ENCODE measurements at regions not wholly inside any gene's neighbourhood (a gene's known extent, or its start where the extent isn't known, plus 50 kb on each side); places are given as distances from the start of the nearest gene placed in this dataset.

GRCh38 chr16:85490407-85491057 is 122.6 kb upstream of the GSE1 start:
- Histone ChIP-seq H2AK5ac (ENCODE audit: low read length) (peak overlapping the region; percentile 36), H3K36me3 (ENCODE audit: control insufficient read depth in 1 of 2, insufficient read depth in 2 of 2, low read length in 2 of 2) (no peaks in the 10 kb centered on the region), H2AFZ (ENCODE audit: insufficient read depth, low read length, poor library complexity) (no peak overlapping the region), H3K27ac (ENCODE audit: low read depth, low read length) (no peak overlapping the region), H3K79me2 (ENCODE audit: control insufficient read depth, insufficient read depth, low read length, poor library complexity) (peaks cover 8% of the 10 kb centered on the region), H3K9me3 (ENCODE audit: insufficient read depth, low read depth, low read length) (peaks cover 3% of the 10 kb centered on the region), H3K14ac (ENCODE audit: low read length) (peak overlapping the region; percentile 59), H3K79me1 (ENCODE audit: low read length) (peaks cover 20% of the 10 kb centered on the region), H3K4me2 (ENCODE audit: low read length) (no peak overlapping the region), H3K18ac (ENCODE audit: low read length) (peak overlapping the region; percentile 53), H4K91ac (ENCODE audit: low read depth, low read length) (peak overlapping the region; percentile 97), H3K4me3 (ENCODE audit: low read depth, low read length) (no peak overlapping the region), H4K8ac (ENCODE audit: low read depth, low read length) (peak overlapping the region; percentile 52), H4K12ac (ENCODE audit: low read depth, low read length) (no peak overlapping the region), H3K4ac (ENCODE audit: low read depth, low read length) (no peak overlapping the region), H2BK5ac (ENCODE audit: low read depth, low read length, poor library complexity) (no peak overlapping the region), H2BK12ac (ENCODE audit: low read length) (peak overlapping the region; percentile 60), H3K23ac (ENCODE audit: low read length) (no peak overlapping the region), H3K4me1 (ENCODE audit: control insufficient read depth in 1 of 2, insufficient read depth in 2 of 2, low read length in 2 of 2) (peaks cover 17 to 23% of the 10 kb centered on the region in 2 experiments), H3K27me3 (ENCODE audit: insufficient read depth, low read length) (no peaks in the 10 kb centered on the region), H3K9ac (ENCODE audit: low read length) (no peak overlapping the region), H2BK120ac (ENCODE audit: insufficient read depth, low read length, poor library complexity) (peak overlapping the region; percentile 79)
- no CpG with 5 or more reads among the region's 27 CpGs for WGBS (ENCODE audit: extremely low coverage, insufficient coverage, insufficient read length)
- DNase-seq, result no peak

GRCh38 chr16:85491058-85491771 is 121.9 kb upstream of the GSE1 start:
- Histone ChIP-seq H3K9me3 (ENCODE audit: insufficient read depth, low read depth, low read length) (no peaks in the 10 kb centered on the region), H2AFZ (ENCODE audit: insufficient read depth, low read length, poor library complexity) (peak overlapping the region; percentile 7), H3K4me2 (ENCODE audit: low read length) (no peak overlapping the region), H2BK5ac (ENCODE audit: low read depth, low read length, poor library complexity) (peak overlapping the region; percentile 47), H3K14ac (ENCODE audit: low read length) (peak overlapping the region; percentile 59), H3K79me1 (ENCODE audit: low read length) (peaks cover 20% of the 10 kb centered on the region), H3K36me3 (ENCODE audit: control insufficient read depth in 1 of 2, insufficient read depth in 2 of 2, low read length in 2 of 2) (no peaks in the 10 kb centered on the region), H2AK5ac (ENCODE audit: low read length) (peak overlapping the region; percentile 50), H4K8ac (ENCODE audit: low read depth, low read length) (peak overlapping the region; percentile 52), H3K27me3 (ENCODE audit: insufficient read depth, low read length) (no peaks in the 10 kb centered on the region), H2BK12ac (ENCODE audit: low read length) (peak overlapping the region; percentile 60), H3K27ac (ENCODE audit: low read depth, low read length) (peak overlapping the region; percentile 90), H4K91ac (ENCODE audit: low read depth, low read length) (peak overlapping the region; percentile 97), H4K12ac (ENCODE audit: low read depth, low read length) (peak overlapping the region; percentile 40), H3K18ac (ENCODE audit: low read length) (peak overlapping the region; percentile 53), H3K79me2 (ENCODE audit: control insufficient read depth, insufficient read depth, low read length, poor library complexity) (peaks cover 8% of the 10 kb centered on the region), H3K4ac (ENCODE audit: low read depth, low read length) (peak overlapping the region; percentile 67), H3K23ac (ENCODE audit: low read length) (no peak overlapping the region), H3K9ac (ENCODE audit: low read length) (no peak overlapping the region), H3K4me3 (ENCODE audit: low read depth, low read length) (no peak overlapping the region), H3K4me1 (ENCODE audit: control insufficient read depth in 1 of 2, insufficient read depth in 2 of 2, low read length in 2 of 2) (peaks cover 17 to 23% of the 10 kb centered on the region in 2 experiments), H2BK120ac (ENCODE audit: insufficient read depth, low read length, poor library complexity) (peak overlapping the region; percentile 79)
- WGBS (ENCODE audit: extremely low coverage, insufficient coverage, insufficient read length), result no CpG with 5 or more reads among the region's 17 CpGs
- peak in 1 of 2 donors; percentile 50 for DNase-seq

GRCh38 chr16:85491798-85492294 is 121.3 kb upstream of the GSE1 start:
- peak overlapping the region; percentile 52 for H4K8ac ChIP-seq (ENCODE audit: low read depth, low read length)
- peak overlapping the region; percentile 50 for H2AK5ac ChIP-seq (ENCODE audit: low read length)
- peak overlapping the region; percentile 3 for H2AFZ ChIP-seq (ENCODE audit: insufficient read depth, low read length, poor library complexity)
- H3K4ac ChIP-seq (ENCODE audit: low read depth, low read length), result peak overlapping the region; percentile 67
- H3K14ac ChIP-seq (ENCODE audit: low read length), result peak overlapping the region; percentile 59
- peaks cover 17 to 23% of the 10 kb centered on the region in 2 experiments for H3K4me1 ChIP-seq (ENCODE audit: control insufficient read depth in 1 of 2, insufficient read depth in 2 of 2, low read length in 2 of 2)
- H4K91ac ChIP-seq (ENCODE audit: low read depth, low read length), result peak overlapping the region; percentile 97
- DNase-seq, result peak; percentile 89 to 94
- H2BK12ac ChIP-seq (ENCODE audit: low read length), result peak overlapping the region; percentile 60
- H4K12ac ChIP-seq (ENCODE audit: low read depth, low read length), result no peak overlapping the region
- peak overlapping the region; percentile 90 for H3K27ac ChIP-seq (ENCODE audit: low read depth, low read length)
- peak overlapping the region; percentile 58 for H3K4me2 ChIP-seq (ENCODE audit: low read length)
- H3K23ac ChIP-seq (ENCODE audit: low read length), result no peak overlapping the region
- whole genome bisulfite sequencing (ENCODE audit: extremely low coverage, insufficient coverage, insufficient read length), result no CpG with 5 or more reads among the region's 17 CpGs
- no peaks in the 10 kb centered on the region for H3K27me3 ChIP-seq (ENCODE audit: insufficient read depth, low read length)
- H3K18ac ChIP-seq (ENCODE audit: low read length), result peak overlapping the region; percentile 44
- peaks cover 20% of the 10 kb centered on the region for H3K79me1 ChIP-seq (ENCODE audit: low read length)
- no peak overlapping the region for H3K4me3 ChIP-seq (ENCODE audit: low read depth, low read length)
- H2BK5ac ChIP-seq (ENCODE audit: low read depth, low read length, poor library complexity), result peak overlapping the region; percentile 47
- H3K9me3 ChIP-seq (ENCODE audit: insufficient read depth, low read depth, low read length), result no peaks in the 10 kb centered on the region
- H3K9ac ChIP-seq (ENCODE audit: low read length), result no peak overlapping the region
- peak overlapping the region; percentile 79 for H2BK120ac ChIP-seq (ENCODE audit: insufficient read depth, low read length, poor library complexity)
- peaks cover 8% of the 10 kb centered on the region for H3K79me2 ChIP-seq (ENCODE audit: control insufficient read depth, insufficient read depth, low read length, poor library complexity)
- no peaks in the 10 kb centered on the region for H3K36me3 ChIP-seq (ENCODE audit: control insufficient read depth in 1 of 2, insufficient read depth in 2 of 2, low read length in 2 of 2)

- H3K36me3 ChIP-seq (ENCODE audit: control insufficient read depth in 1 of 2, insufficient read depth in 2 of 2, low read length in 2 of 2), result no peaks in the 10 kb centered on the region
- H3K4ac ChIP-seq (ENCODE audit: low read depth, low read length), result no peak overlapping the region
- peak overlapping the region; percentile 6 for H2AK5ac ChIP-seq (ENCODE audit: low read length)
Observed at GRCh38 chr16:85492295-85492864, 120.7 kb upstream of the GSE1 start.

More at GRCh38 chr16:85492295-85492864, 120.7 kb upstream of the GSE1 start:
- peak overlapping the region; percentile 31 for H3K14ac ChIP-seq (ENCODE audit: low read length)
- H3K4me3 ChIP-seq (ENCODE audit: low read depth, low read length), result no peak overlapping the region
- peak overlapping the region; percentile 58 for H3K4me2 ChIP-seq (ENCODE audit: low read length)
- no peak overlapping the region for H4K8ac ChIP-seq (ENCODE audit: low read depth, low read length)
- H4K91ac ChIP-seq (ENCODE audit: low read depth, low read length), result peak overlapping the region; percentile 97
- H3K79me2 ChIP-seq (ENCODE audit: control insufficient read depth, insufficient read depth, low read length, poor library complexity), result peaks cover 8% of the 10 kb centered on the region
- H3K23ac ChIP-seq (ENCODE audit: low read length), result no peak overlapping the region
- H2BK120ac ChIP-seq (ENCODE audit: insufficient read depth, low read length, poor library complexity), result peak overlapping the region; percentile 50
- H3K18ac ChIP-seq (ENCODE audit: low read length), result peak overlapping the region; percentile 50
- peak overlapping the region; percentile 90 for H3K27ac ChIP-seq (ENCODE audit: low read depth, low read length)
- H2BK5ac ChIP-seq (ENCODE audit: low read depth, low read length, poor library complexity), result peak overlapping the region; percentile 47
- H3K79me1 ChIP-seq (ENCODE audit: low read length), result peaks cover 20% of the 10 kb centered on the region
- no peak overlapping the region for H2AFZ ChIP-seq (ENCODE audit: insufficient read depth, low read length, poor library complexity)
- no CpG with 5 or more reads among the region's 12 CpGs for WGBS (ENCODE audit: extremely low coverage, insufficient coverage, insufficient read length)
- no peaks in the 10 kb centered on the region for H3K27me3 ChIP-seq (ENCODE audit: insufficient read depth, low read length)
- H3K9ac ChIP-seq (ENCODE audit: low read length), result no peak overlapping the region
- peaks cover 17 to 23% of the 10 kb centered on the region in 2 experiments for H3K4me1 ChIP-seq (ENCODE audit: control insufficient read depth in 1 of 2, insufficient read depth in 2 of 2, low read length in 2 of 2)
- H3K9me3 ChIP-seq (ENCODE audit: insufficient read depth, low read depth, low read length), result no peaks in the 10 kb centered on the region
- peak; percentile 59 to 82 for DNase-seq
- no peak overlapping the region for H4K12ac ChIP-seq (ENCODE audit: low read depth, low read length)
- peak overlapping the region; percentile 44 for H2BK12ac ChIP-seq (ENCODE audit: low read length)

Measured in trophoblast cell (in vitro differentiated cells and primary cell).